ENCODE measurements at regions not wholly inside any gene's neighbourhood (a gene's known extent, or its start where the extent isn't known, plus 50 kb on each side); places are given as distances from the start of the nearest gene placed in this dataset.

GRCh38 chr11:114832532-114833125 is 154.3 kb downstream of the NXPE2 start:
- Histone ChIP-seq H3K4me3 (ENCODE audit: low read depth in 1 of 3, low read length in 3 of 3) (no peak overlapping the region), H3K27me3 (ENCODE audit: control insufficient read depth in 4 of 4, insufficient read depth in 4 of 4, low read length in 3 of 4) (peaks cover 0 to 7% (median 0%) of the 10 kb centered on the region in 4 donors), H3K4me1 (ENCODE audit: control insufficient read depth in 4 of 4, insufficient read depth in 4 of 4, low read length in 3 of 4) (no peaks in the 10 kb centered on the region), H3K27ac (ENCODE audit: low read depth in 1 of 2, low read length in 2 of 2) (no peak overlapping the region), H3K9me3 (ENCODE audit: control insufficient read depth in 4 of 4, low read length in 3 of 4) (no peaks in the 10 kb centered on the region), H3K36me3 (ENCODE audit: control insufficient read depth in 4 of 4, insufficient read depth in 3 of 4, low read depth in 1 of 4, low read length in 3 of 4) (no peaks in the 10 kb centered on the region), H3K9ac (ENCODE audit: low read depth in 1 of 2, low read length in 2 of 2) (no peak overlapping the region)
- 22% methylated on average over 6 of the region's 6 CpGs for WGBS
- TF ChIP-seq, protein P1, sequence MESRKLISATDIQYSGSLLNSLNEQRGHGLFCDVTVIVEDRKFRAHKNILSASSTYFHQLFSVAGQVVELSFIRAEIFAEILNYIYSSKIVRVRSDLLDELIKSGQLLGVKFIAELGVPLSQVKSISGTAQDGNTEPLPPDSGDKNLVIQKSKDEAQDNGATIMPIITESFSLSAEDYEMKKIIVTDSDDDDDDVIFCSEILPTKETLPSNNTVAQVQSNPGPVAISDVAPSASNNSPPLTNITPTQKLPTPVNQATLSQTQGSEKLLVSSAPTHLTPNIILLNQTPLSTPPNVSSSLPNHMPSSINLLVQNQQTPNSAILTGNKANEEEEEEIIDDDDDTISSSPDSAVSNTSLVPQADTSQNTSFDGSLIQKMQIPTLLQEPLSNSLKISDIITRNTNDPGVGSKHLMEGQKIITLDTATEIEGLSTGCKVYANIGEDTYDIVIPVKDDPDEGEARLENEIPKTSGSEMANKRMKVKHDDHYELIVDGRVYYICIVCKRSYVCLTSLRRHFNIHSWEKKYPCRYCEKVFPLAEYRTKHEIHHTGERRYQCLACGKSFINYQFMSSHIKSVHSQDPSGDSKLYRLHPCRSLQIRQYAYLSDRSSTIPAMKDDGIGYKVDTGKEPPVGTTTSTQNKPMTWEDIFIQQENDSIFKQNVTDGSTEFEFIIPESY (IDR thresholded peaks at IDR 0.05) = no peak
- TF ChIP-seq FOXA2 (IDR thresholded peaks at IDR 0.05) (no peak), FOXA1 (IDR thresholded peaks at IDR 0.05) (no peak), HNF4A (conservative IDR thresholded peaks at IDR 0.05) (no peak), GABPA (IDR thresholded peaks at IDR 0.05 in 1 of 2, conservative IDR thresholded peaks at IDR 0.05 in 1 of 2) (no peak)
- no peak for DNase-seq (ENCODE audit: low spot score)

DNA sequence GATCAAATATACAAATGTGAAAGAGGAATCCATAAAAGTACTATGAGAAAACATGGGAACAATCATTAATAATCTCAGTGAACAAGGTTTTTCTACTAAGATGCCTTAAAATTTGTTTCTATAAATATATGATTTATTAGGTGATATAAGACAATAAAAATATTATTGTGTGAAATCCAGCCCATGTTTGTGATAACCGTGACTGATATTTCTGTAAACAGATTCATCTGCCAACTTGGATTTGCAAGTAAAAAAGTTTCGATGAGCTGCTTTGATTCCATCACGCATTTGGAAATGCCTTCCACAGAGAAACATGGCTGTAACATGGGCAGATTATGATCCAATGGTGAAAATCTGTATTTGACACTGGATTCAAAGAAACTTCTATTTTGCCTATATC is 157.8 kb downstream of the NXPE2 start:
- 85% methylated on average over 3 of the region's 3 CpGs for WGBS
- Histone ChIP-seq H3K4me3 (ENCODE audit: low read depth in 1 of 3, low read length in 3 of 3) (no peak overlapping the region), H3K36me3 (ENCODE audit: control insufficient read depth in 4 of 4, insufficient read depth in 3 of 4, low read depth in 1 of 4, low read length in 3 of 4) (no peaks in the 10 kb centered on the region), H3K27me3 (ENCODE audit: control insufficient read depth in 4 of 4, insufficient read depth in 4 of 4, low read length in 3 of 4) (peaks cover 0 to 10% (median 0%) of the 10 kb centered on the region in 4 donors), H3K9ac (ENCODE audit: low read depth in 1 of 2, low read length in 2 of 2) (no peak overlapping the region), H3K27ac (ENCODE audit: low read depth in 1 of 2, low read length in 2 of 2) (no peak overlapping the region), H3K9me3 (ENCODE audit: control insufficient read depth in 4 of 4, low read length in 3 of 4) (peaks cover 0 to 3% (median 0%) of the 10 kb centered on the region in 4 donors), H3K4me1 (ENCODE audit: control insufficient read depth in 4 of 4, insufficient read depth in 4 of 4, low read length in 3 of 4) (no peaks in the 10 kb centered on the region)
- no peak for DNase-seq (ENCODE audit: low spot score)
- TF ChIP-seq NR2F2 (IDR thresholded peaks at IDR 0.05) (no peak), HNF4A (conservative IDR thresholded peaks at IDR 0.05) (no peak), RXRA (IDR thresholded peaks at IDR 0.05) (no peak), SP1 (IDR thresholded peaks at IDR 0.05) (no peak), EGR1 (IDR thresholded peaks at IDR 0.05; ENCODE audit: low read depth in 2 of 2) (no peak)
- TF ChIP-seq, protein P2, sequence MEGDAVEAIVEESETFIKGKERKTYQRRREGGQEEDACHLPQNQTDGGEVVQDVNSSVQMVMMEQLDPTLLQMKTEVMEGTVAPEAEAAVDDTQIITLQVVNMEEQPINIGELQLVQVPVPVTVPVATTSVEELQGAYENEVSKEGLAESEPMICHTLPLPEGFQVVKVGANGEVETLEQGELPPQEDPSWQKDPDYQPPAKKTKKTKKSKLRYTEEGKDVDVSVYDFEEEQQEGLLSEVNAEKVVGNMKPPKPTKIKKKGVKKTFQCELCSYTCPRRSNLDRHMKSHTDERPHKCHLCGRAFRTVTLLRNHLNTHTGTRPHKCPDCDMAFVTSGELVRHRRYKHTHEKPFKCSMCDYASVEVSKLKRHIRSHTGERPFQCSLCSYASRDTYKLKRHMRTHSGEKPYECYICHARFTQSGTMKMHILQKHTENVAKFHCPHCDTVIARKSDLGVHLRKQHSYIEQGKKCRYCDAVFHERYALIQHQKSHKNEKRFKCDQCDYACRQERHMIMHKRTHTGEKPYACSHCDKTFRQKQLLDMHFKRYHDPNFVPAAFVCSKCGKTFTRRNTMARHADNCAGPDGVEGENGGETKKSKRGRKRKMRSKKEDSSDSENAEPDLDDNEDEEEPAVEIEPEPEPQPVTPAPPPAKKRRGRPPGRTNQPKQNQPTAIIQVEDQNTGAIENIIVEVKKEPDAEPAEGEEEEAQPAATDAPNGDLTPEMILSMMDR (IDR thresholded peaks at IDR 0.05; ENCODE audit: low read depth, low read length, missing input control) = no peak

- Histone ChIP-seq H3K9ac (ENCODE audit: low read depth in 1 of 2, low read length in 2 of 2) (no peak overlapping the region), H3K27me3 (ENCODE audit: control insufficient read depth in 4 of 4, insufficient read depth in 4 of 4, low read length in 3 of 4) (peaks cover 0 to 7% (median 1%) of the 10 kb centered on the region in 4 donors), H3K36me3 (ENCODE audit: control insufficient read depth in 4 of 4, insufficient read depth in 3 of 4, low read depth in 1 of 4, low read length in 3 of 4) (no peaks in the 10 kb centered on the region), H3K4me3 (ENCODE audit: low read depth in 1 of 3, low read length in 3 of 3) (no peak overlapping the region), H3K4me1 (ENCODE audit: control insufficient read depth in 4 of 4, insufficient read depth in 4 of 4, low read length in 3 of 4) (no peaks in the 10 kb centered on the region), H3K9me3 (ENCODE audit: control insufficient read depth in 4 of 4, low read length in 3 of 4) (peaks cover 0 to under 1% (median 0%) of the 10 kb centered on the region in 4 donors), H3K27ac (ENCODE audit: low read depth in 1 of 2, low read length in 2 of 2) (no peak overlapping the region)
- no peak for DNase-seq (ENCODE audit: low spot score)
- 77% methylated on average over 1 of the region's 1 CpG for WGBS
- TF ChIP-seq, protein P1 (IDR thresholded peaks at IDR 0.05) = no peak
- TF ChIP-seq ATF3 (IDR thresholded peaks at IDR 0.05) (no peak), TAF1 (conservative IDR thresholded peaks at IDR 0.05) (no peak), NR2F2 (IDR thresholded peaks at IDR 0.05) (no peak), RAD21 (IDR thresholded peaks at IDR 0.05) (no peak), YY1 (IDR thresholded peaks at IDR 0.05) (no peak), REST (IDR thresholded peaks at IDR 0.05) (no peak)
- TF ChIP-seq, protein P3, sequence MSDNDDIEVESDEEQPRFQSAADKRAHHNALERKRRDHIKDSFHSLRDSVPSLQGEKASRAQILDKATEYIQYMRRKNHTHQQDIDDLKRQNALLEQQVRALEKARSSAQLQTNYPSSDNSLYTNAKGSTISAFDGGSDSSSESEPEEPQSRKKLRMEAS (IDR thresholded peaks at IDR 0.05) = no peak
Observed at GRCh38 chr11:114844896-114845295, 166.6 kb downstream of the NXPE2 start.
